A549 (cell line): ENCODE measurements at regions not wholly inside any gene's neighbourhood (a gene's known extent, or its start where the extent isn't known, plus 50 kb on each side); places are given as distances from the start of the nearest gene placed in this dataset.
A peak's percentile ranks its signal among the peaks of the same experiment; 100 is the strongest.

Experiments
- ATAC-seq, 2 experiments: fragments of 200-7000 bp in 1 of 2; fragments of >200 bp in 1 of 2; cut with Nextera tagmentation in 1 of 2; cut with Tn5 transposase in 1 of 2; 3 replicates each; pipeline versions ENCODE4 v1.8.0 to v1.9.1; 2018 to 2020; ENCODE audit warnings: mild to moderate bottlenecking in 1 of 2, moderate library complexity in 1 of 2
- CTCF ChIA-PET: fragments of 300-600 bp; sonication (Branson Sonifier 250); formaldehyde crosslinking; extraction: SDS; loops from one replicate; lab custom pipeline; 2021; ENCODE audit warnings: antibody characterized with exemption, inconsistent platforms; lab: Yijun Ruan, JAX
- POLR2A ChIA-PET: fragments of 350-600 bp; formaldehyde crosslinking; extraction: SDS; loops from one replicate; lab custom pipeline; 2021; ENCODE audit warnings: antibody characterized with exemption, inconsistent platforms; lab: Yijun Ruan, JAX
- DNase-seq, 2 experiments: peaks; one replicate each; pipeline versions ENCODE4 v3.0.0 to v3.0.0-alpha.2; 2011 to 2016; ENCODE audit warnings: low read depth in 1 of 2, low spot score in 1 of 2
- FAIRE-seq: peaks from 2 replicates; lab custom pipeline; 2011; peaks lifted over from hg19 to GRCh38; lab: Jason Lieb, UNC
- H3K27ac ChIP-seq, 2 experiments: fragments of >200 bp; sonication (Bioruptor Twin); formaldehyde crosslinking; 3 replicates each; pipeline ENCODE4 v1.5.1; 2016 to 2017
- H3K4me1 ChIP-seq: fragments of >200 bp; sonication (Bioruptor Twin); formaldehyde crosslinking; 3 replicates; pipeline ENCODE4 v1.6.1; 2016
- H3K4me2 ChIP-seq: fragments of >200 bp; sonication (Bioruptor Twin); formaldehyde crosslinking; 3 replicates; pipeline ENCODE4 v1.6.1; 2016
- H3K4me3 ChIP-seq: fragments of >200 bp; sonication (Bioruptor Twin); formaldehyde crosslinking; 3 replicates; pipeline ENCODE4 v1.5.1; 2016
- H3K9me3 ChIP-seq: fragments of >200 bp; sonication (Bioruptor Twin); formaldehyde crosslinking; 3 replicates; pipeline ENCODE4 v1.6.1; 2016
- CHD2 ChIP-seq: fragments of 150-350 bp; IDR thresholded peaks from 2 replicates; pipeline ENCODE4 v1.6.1; 2014; ENCODE audit warnings: low read length; ENCODE audit not compliant: partially characterized antibody
- EHF ChIP-seq: fragments of 250-450 bp; sonication (Bioruptor Pico); IDR thresholded peaks from 2 replicates; pipeline ENCODE4 v1.5.0; 2020; ENCODE audit warnings: mild to moderate bottlenecking
- EHMT2 ChIP-seq: fragments of 200-600 bp; sonication (generic); IDR thresholded peaks from 2 replicates; pipeline ENCODE4 v1.6.1; 2016; ENCODE audit warnings: antibody characterized with exemption, low read depth, mild to moderate bottlenecking, moderate library complexity
- EP300 ChIP-seq, 2 experiments: fragments of >200 bp; sonication (Bioruptor Twin); formaldehyde crosslinking; IDR thresholded peaks; 2 replicates in 1 of 2; 3 replicates in 1 of 2; pipeline ENCODE4 v1.6.1; 2016 to 2017
- FOSB ChIP-seq: fragments of 250-450 bp; sonication (Bioruptor Pico); IDR thresholded peaks from 2 replicates; pipeline ENCODE4 v1.5.0; 2020; ENCODE audit warnings: mild to moderate bottlenecking, moderate library complexity
- FOSL2 ChIP-seq, 2 experiments: fragments of 450-650 bp in 1 of 2; fragments of >200 bp in 1 of 2; sonication (Bioruptor Twin) in 1 of 2; formaldehyde crosslinking; IDR thresholded peaks; 2 replicates each; pipeline versions ENCODE4 v1.5.0 to v1.6.1; 2016 to 2020; ENCODE audit warnings: mild to moderate bottlenecking in 1 of 2, moderate library complexity in 1 of 2
- GATA3 ChIP-seq: IDR thresholded peaks from 2 replicates; pipeline ENCODE4 v1.6.1; 2012; ENCODE audit warnings: borderline replicate concordance
- HDAC2 ChIP-seq: fragments of 200-600 bp; sonication (generic); IDR thresholded peaks from 2 replicates; pipeline ENCODE4 v1.6.1; 2016
- HEYL ChIP-seq: fragments of 250-450 bp; sonication (Bioruptor Pico); IDR thresholded peaks from 2 replicates; pipeline ENCODE4 v1.8.0; 2021; ENCODE audit warnings: mild to moderate bottlenecking, moderate library complexity
- HOXA7 ChIP-seq: fragments of 250-450 bp; sonication (Bioruptor Pico); IDR thresholded peaks from 2 replicates; pipeline ENCODE4 v1.5.0; 2020; ENCODE audit warnings: mild to moderate bottlenecking, moderate library complexity
- HOXB13 ChIP-seq: fragments of 250-450 bp; sonication (Bioruptor Pico); IDR thresholded peaks from 2 replicates; pipeline ENCODE4 v1.5.0; 2020; ENCODE audit warnings: low read depth, mild to moderate bottlenecking, moderate library complexity
- HOXB5 ChIP-seq: fragments of 250-450 bp; sonication (Bioruptor Pico); IDR thresholded peaks from 2 replicates; pipeline ENCODE4 v1.5.0; 2020; ENCODE audit warnings: mild to moderate bottlenecking, moderate library complexity
- JUN ChIP-seq, 2 experiments: fragments of >200 bp; sonication (Bioruptor Twin); formaldehyde crosslinking; IDR thresholded peaks; 2 replicates in 1 of 2; 3 replicates in 1 of 2; pipeline ENCODE4 v1.6.1; 2016 to 2017
- KDM1A ChIP-seq: fragments of 200-600 bp; sonication (generic); IDR thresholded peaks from 2 replicates; pipeline ENCODE4 v1.6.1; 2016; ENCODE audit warnings: low read depth, mild to moderate bottlenecking
- MAFK ChIP-seq: fragments of 450-650 bp; IDR thresholded peaks from 2 replicates; pipeline ENCODE4 v1.6.1; 2014; ENCODE audit not compliant: partially characterized antibody
- NR3C1 ChIP-seq: fragments of >200 bp; sonication (Bioruptor Twin); formaldehyde crosslinking; IDR thresholded peaks from 3 replicates; pipeline ENCODE4 v1.6.1; 2017
- POLR2AphosphoS2 ChIP-seq: conservative IDR thresholded peaks from 2 replicates; pipeline ENCODE4 v1.6.1; 2012; ENCODE audit warnings: low read length, improper control_type of control experiment, inconsistent platforms
- RARB ChIP-seq: fragments of 250-450 bp; sonication (Bioruptor Pico); IDR thresholded peaks from 2 replicates; pipeline ENCODE4 v1.8.0; 2021; ENCODE audit warnings: mild to moderate bottlenecking, moderate library complexity
- RCOR1 ChIP-seq: fragments of 150-350 bp; IDR thresholded peaks from 2 replicates; pipeline ENCODE4 v1.6.1; 2014; ENCODE audit warnings: antibody characterized with exemption, low read length, low read depth
- RFX5 ChIP-seq: fragments of 450-650 bp; IDR thresholded peaks from 2 replicates; pipeline ENCODE4 v1.7.1; 2014; ENCODE audit warnings: antibody characterized with exemption, mild to moderate bottlenecking, moderate library complexity
- RNF2 ChIP-seq: fragments of 200-600 bp; sonication (generic); IDR thresholded peaks from 2 replicates; pipeline ENCODE4 v1.6.1; 2016; ENCODE audit warnings: low read depth, mild to moderate bottlenecking, antibody characterized with exemption, moderate library complexity, borderline replicate concordance
- SREBF2 ChIP-seq: fragments of 450-650 bp; IDR thresholded peaks from 2 replicates; pipeline ENCODE4 v1.6.1; 2014; ENCODE audit warnings: mild to moderate bottlenecking, moderate library complexity
- TP53 ChIP-seq: fragments of 250-450 bp; sonication (Bioruptor Pico); IDR thresholded peaks from 2 replicates; pipeline ENCODE4 v1.5.0; 2021; ENCODE audit warnings: mild to moderate bottlenecking, moderate library complexity
- WGBS: methylation state at CpG from one replicate; pipeline ENCODE4 v1.1.6; 2017; ENCODE audit errors: missing lambda C conversion rate; 5-methylcytosine and 5-hydroxymethylcytosine counted together
- TF ChIP-seq, protein P1 (sequence below): fragments of 250-450 bp; sonication (Bioruptor Pico); IDR thresholded peaks from 2 replicates; pipeline ENCODE4 v1.5.0; 2020; ENCODE audit warnings: low read depth, mild to moderate bottlenecking, moderate library complexity
- TF ChIP-seq, protein P2 (sequence below): IDR thresholded peaks from 2 replicates; pipeline ENCODE4 v1.6.1; 2012
- TF ChIP-seq, protein P3 (sequence below): fragments of 450-650 bp; IDR thresholded peaks from 2 replicates; pipeline ENCODE4 v1.6.1; 2014; ENCODE audit warnings: antibody characterized with exemption
- TF ChIP-seq, protein P4 (sequence below): fragments of >200 bp; sonication (Bioruptor Twin); formaldehyde crosslinking; IDR thresholded peaks from 2 replicates; pipeline ENCODE4 v1.6.1; 2016
- TF ChIP-seq, protein P5 (sequence below): fragments of >200 bp; sonication (Bioruptor Twin); formaldehyde crosslinking; IDR thresholded peaks from 3 replicates; pipeline ENCODE4 v1.5.1; 2016

DNA sequence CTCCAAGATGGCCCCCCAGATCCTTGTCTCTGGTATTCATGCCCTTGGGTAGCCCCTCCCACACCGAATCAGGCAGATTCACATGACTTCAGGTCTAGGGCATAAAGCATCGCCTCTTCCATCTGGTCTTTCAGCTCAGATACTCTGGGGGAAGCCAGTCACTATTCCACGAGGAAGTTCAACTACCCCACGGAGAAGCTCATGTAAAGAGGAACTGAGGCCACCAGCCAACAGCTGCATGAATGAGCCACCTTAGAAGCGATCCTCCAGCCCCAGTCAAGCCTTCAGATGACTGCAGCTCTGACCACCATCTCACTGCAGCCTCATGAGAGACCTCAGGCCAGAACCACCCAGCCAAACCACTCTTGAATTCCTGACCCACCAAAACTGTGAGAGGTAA, 54.1 kb downstream of the SOCS3 start:
- ChIA-PET CTCF (interaction anchor here (0.9 to 17.0 kb wide), 10 partner anchors 9 to 402 kb away, joined by 3 to 249 read pairs (median 8); partner anchors contain the start of gene SOCS3), POLR2A (interaction anchor here (1.7 kb wide), 2 partner anchors 9 to 10 kb away, joined by 4 to 5 read pairs; no protein-coding TSS in a partner anchor)
- FAIRE-seq (no peak), DNase-seq (no peak), ATAC-seq (no peak)
- no peaks in the 10 kb centered on the region for H3K9me3 ChIP-seq
- peaks cover 19% of the 10 kb centered on the region for H3K4me1 ChIP-seq
- WGBS = 77% methylated on average over 5 of the region's 5 CpGs
- H3K4me3 ChIP-seq = no peak overlapping the region
- no peak overlapping the region for H3K27ac ChIP-seq
- no peak overlapping the region for H3K4me2 ChIP-seq
- no peak for TF ChIP-seq POLR2AphosphoS2

DNA sequence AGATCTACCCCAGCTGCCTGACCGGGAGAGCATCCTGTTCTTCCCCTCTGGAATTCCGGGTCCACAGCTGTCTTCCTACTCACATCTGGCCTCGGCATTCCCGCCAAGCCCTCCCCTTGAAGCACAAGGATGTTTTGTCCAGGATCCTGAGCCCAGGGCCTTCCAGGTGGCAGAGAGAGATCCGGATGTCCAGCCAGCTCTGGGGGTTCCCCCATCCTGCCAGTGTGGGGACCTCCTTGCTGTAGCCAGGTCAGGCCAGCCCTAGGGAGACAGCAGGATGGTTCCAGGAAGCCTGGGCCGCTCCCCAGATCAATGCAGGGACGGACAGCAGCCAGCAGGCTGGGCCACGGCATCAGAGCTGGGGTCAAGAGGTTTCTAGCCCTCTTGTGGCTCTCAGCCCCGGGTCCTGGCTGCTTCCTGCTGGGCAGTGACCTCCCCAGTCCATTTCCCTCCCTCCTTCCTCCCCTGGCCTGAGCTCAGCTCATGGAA, 55.3 kb downstream of the SOCS3 start:
- peak overlapping the region in 1 of 2 experiments; percentile 8; a peak in 1 of 6 replicates for H3K27ac ChIP-seq
- POLR2A ChIA-PET = interaction anchor here (1.7 kb wide), 2 partner anchors 10 to 11 kb away, joined by 4 to 5 read pairs; no protein-coding TSS in a partner anchor
- ATAC-seq (no peak; a peak in 1 of 6 replicates), FAIRE-seq (no peak), DNase-seq (no peak)
- H3K9me3 ChIP-seq = no peaks in the 10 kb centered on the region
- H3K4me1 ChIP-seq = peaks cover 28% of the 10 kb centered on the region
- TF ChIP-seq GATA3 (no peak), HEYL (CRISPR knock-in tag) (no peak), EHF (CRISPR knock-in tag) (no peak), JUN (IDR thresholded peaks at IDR 0.05) (no peak), MAFK (no peak), RARB (CRISPR knock-in tag) (no peak), RCOR1 (no peak), FOSB (CRISPR knock-in tag) (no peak), KDM1A (no peak), SREBF2 (no peak), EHMT2 (no peak), HOXB13 (CRISPR knock-in tag) (no peak), HOXA7 (CRISPR knock-in tag) (no peak), RFX5 (no peak), CHD2 (no peak), EP300 (IDR thresholded peaks at IDR 0.05) (no peak)
- TF ChIP-seq, protein P1, sequence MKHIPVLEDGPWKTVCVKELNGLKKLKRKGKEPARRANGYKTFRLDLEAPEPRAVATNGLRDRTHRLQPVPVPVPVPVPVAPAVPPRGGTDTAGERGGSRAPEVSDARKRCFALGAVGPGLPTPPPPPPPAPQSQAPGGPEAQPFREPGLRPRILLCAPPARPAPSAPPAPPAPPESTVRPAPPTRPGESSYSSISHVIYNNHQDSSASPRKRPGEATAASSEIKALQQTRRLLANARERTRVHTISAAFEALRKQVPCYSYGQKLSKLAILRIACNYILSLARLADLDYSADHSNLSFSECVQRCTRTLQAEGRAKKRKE (CRISPR knock-in tag) = no peak
- TF ChIP-seq, protein P2, sequence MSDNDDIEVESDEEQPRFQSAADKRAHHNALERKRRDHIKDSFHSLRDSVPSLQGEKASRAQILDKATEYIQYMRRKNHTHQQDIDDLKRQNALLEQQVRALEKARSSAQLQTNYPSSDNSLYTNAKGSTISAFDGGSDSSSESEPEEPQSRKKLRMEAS = no peak
- TF ChIP-seq, protein P3, sequence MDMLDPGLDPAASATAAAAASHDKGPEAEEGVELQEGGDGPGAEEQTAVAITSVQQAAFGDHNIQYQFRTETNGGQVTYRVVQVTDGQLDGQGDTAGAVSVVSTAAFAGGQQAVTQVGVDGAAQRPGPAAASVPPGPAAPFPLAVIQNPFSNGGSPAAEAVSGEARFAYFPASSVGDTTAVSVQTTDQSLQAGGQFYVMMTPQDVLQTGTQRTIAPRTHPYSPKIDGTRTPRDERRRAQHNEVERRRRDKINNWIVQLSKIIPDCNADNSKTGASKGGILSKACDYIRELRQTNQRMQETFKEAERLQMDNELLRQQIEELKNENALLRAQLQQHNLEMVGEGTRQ = no peak
- TF ChIP-seq, protein P4, sequence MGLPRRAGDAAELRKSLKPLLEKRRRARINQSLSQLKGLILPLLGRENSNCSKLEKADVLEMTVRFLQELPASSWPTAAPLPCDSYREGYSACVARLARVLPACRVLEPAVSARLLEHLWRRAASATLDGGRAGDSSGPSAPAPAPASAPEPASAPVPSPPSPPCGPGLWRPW = no peak
- 75% methylated on average over 9 of the region's 9 CpGs for WGBS
- CTCF ChIA-PET = interaction anchor here (0.9 to 17.0 kb wide), 11 partner anchors 11 to 404 kb away, joined by 3 to 249 read pairs (median 7); partner anchors contain the start of gene SOCS3
- H3K4me3 ChIP-seq = no peak overlapping the region
- no peak overlapping the region for H3K4me2 ChIP-seq

DNA sequence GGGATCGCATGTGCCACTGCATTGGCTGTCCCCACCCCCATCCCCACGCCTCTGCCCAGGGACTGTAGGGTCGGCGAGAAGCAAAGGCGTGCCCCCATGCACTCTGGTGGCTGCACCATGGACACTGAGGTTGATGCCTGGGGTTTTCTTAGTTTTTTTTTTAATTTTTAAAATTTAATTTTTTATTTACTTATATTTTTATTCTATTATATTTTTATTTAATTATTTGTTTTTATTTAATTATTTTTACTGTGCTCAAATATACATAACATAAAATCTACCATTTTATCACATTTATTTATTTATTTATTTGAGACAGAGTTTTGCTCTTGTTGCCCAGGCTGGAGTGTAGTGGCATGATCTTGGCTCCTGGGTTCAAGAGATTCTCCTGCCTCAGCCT, 57.4 kb downstream of the SOCS3 start:
- Histone ChIP-seq H3K9me3 (no peaks in the 10 kb centered on the region), H3K27ac (no peak overlapping the region), H3K4me1 (peaks cover 17% of the 10 kb centered on the region), H3K4me2 (no peak overlapping the region), H3K4me3 (no peak overlapping the region)
- TF ChIP-seq HOXB5 (CRISPR knock-in tag) (no peak), HDAC2 (no peak), RARB (CRISPR knock-in tag) (no peak), FOSL2 (IDR thresholded peaks at IDR 0.05) (no peak), FOSL2 (CRISPR knock-in tag; IDR thresholded peaks at IDR 0.05) (no peak), HOXA7 (CRISPR knock-in tag) (no peak), RCOR1 (no peak), TP53 (no peak), RNF2 (no peak), NR3C1 (no peak)
- TF ChIP-seq, protein P4 = no peak
- TF ChIP-seq, protein P5, sequence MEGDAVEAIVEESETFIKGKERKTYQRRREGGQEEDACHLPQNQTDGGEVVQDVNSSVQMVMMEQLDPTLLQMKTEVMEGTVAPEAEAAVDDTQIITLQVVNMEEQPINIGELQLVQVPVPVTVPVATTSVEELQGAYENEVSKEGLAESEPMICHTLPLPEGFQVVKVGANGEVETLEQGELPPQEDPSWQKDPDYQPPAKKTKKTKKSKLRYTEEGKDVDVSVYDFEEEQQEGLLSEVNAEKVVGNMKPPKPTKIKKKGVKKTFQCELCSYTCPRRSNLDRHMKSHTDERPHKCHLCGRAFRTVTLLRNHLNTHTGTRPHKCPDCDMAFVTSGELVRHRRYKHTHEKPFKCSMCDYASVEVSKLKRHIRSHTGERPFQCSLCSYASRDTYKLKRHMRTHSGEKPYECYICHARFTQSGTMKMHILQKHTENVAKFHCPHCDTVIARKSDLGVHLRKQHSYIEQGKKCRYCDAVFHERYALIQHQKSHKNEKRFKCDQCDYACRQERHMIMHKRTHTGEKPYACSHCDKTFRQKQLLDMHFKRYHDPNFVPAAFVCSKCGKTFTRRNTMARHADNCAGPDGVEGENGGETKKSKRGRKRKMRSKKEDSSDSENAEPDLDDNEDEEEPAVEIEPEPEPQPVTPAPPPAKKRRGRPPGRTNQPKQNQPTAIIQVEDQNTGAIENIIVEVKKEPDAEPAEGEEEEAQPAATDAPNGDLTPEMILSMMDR = no peak
- ATAC-seq (no peak), FAIRE-seq (no peak), DNase-seq (no peak)
- POLR2A ChIA-PET = no interaction called here
- CTCF ChIA-PET = interaction anchor here (0.5 to 2.6 kb wide), 8 partner anchors 12 to 320 kb away, joined by 3 to 12 read pairs (median 4); no protein-coding TSS in a partner anchor
- WGBS = 94% methylated on average over 5 of the region's 5 CpGs
